Ovary (tissue), 3 donors: ENCODE measurements at regions not wholly inside any gene's neighbourhood (a gene's known extent, or its start where the extent isn't known, plus 50 kb on each side); places are given as distances from the start of the nearest gene placed in this dataset.

Experiments used
- CTCF ChIP-seq, 3 donors: fragments of 450-650 bp in 2 of 3; fragments of 200-600 bp in 1 of 3; IDR thresholded peaks; one replicate each; pipeline versions ENCODE4 v1.5.1 to v1.8.0; 2016 to 2022; ENCODE audit warnings: antibody characterized with exemption in 3 of 3, mild to moderate bottlenecking in 1 of 3
- POLR2A ChIP-seq: fragments of 450-650 bp; IDR thresholded peaks from one replicate; pipeline ENCODE4 v1.6.1; 2017; ENCODE audit warnings: antibody characterized with exemption, mild to moderate bottlenecking, moderate library complexity
- donor health status: DM: no; HTN: no; CAD: no.

- TF ChIP-seq POLR2A (no peak), CTCF (IDR thresholded peaks at IDR 0.05) (no peak)
Measured at GRCh38 chr1:22329148-22329515, 122.5 kb upstream of the ZBTB40 start.
